A549 (cell line): ENCODE measurements at regions not wholly inside any gene's neighbourhood (a gene's known extent, or its start where the extent isn't known, plus 50 kb on each side); places are given as distances from the start of the nearest gene placed in this dataset.

Experiments used
- ATAC-seq, 2 experiments: fragments of 200-7000 bp in 1 of 2; fragments of >200 bp in 1 of 2; cut with Nextera tagmentation in 1 of 2; cut with Tn5 transposase in 1 of 2; 3 replicates each; pipeline versions ENCODE4 v1.8.0 to v1.9.1; 2018 to 2020; ENCODE audit warnings: mild to moderate bottlenecking in 1 of 2, moderate library complexity in 1 of 2
- CTCF ChIA-PET: fragments of 300-600 bp; sonication (Branson Sonifier 250); formaldehyde crosslinking; extraction: SDS; loops from one replicate; lab custom pipeline; 2021; ENCODE audit warnings: antibody characterized with exemption, inconsistent platforms; lab: Yijun Ruan, JAX
- POLR2A ChIA-PET: fragments of 350-600 bp; formaldehyde crosslinking; extraction: SDS; loops from one replicate; lab custom pipeline; 2021; ENCODE audit warnings: antibody characterized with exemption, inconsistent platforms; lab: Yijun Ruan, JAX
- DNase-seq, 2 experiments: peaks; one replicate each; pipeline versions ENCODE4 v3.0.0 to v3.0.0-alpha.2; 2011 to 2016; ENCODE audit warnings: low read depth in 1 of 2, low spot score in 1 of 2
- FAIRE-seq: peaks from 2 replicates; lab custom pipeline; 2011; peaks lifted over from hg19 to GRCh38; lab: Jason Lieb, UNC
- H3K27ac ChIP-seq, 2 experiments: fragments of >200 bp; sonication (Bioruptor Twin); formaldehyde crosslinking; 3 replicates each; pipeline ENCODE4 v1.5.1; 2016 to 2017
- H3K4me1 ChIP-seq: fragments of >200 bp; sonication (Bioruptor Twin); formaldehyde crosslinking; 3 replicates; pipeline ENCODE4 v1.6.1; 2016
- H3K4me2 ChIP-seq: fragments of >200 bp; sonication (Bioruptor Twin); formaldehyde crosslinking; 3 replicates; pipeline ENCODE4 v1.6.1; 2016
- H3K4me3 ChIP-seq: fragments of >200 bp; sonication (Bioruptor Twin); formaldehyde crosslinking; 3 replicates; pipeline ENCODE4 v1.5.1; 2016
- H3K9me3 ChIP-seq: fragments of >200 bp; sonication (Bioruptor Twin); formaldehyde crosslinking; 3 replicates; pipeline ENCODE4 v1.6.1; 2016
- BHLHE40 ChIP-seq: IDR thresholded peaks from 2 replicates; pipeline ENCODE4 v1.6.1; 2012; ENCODE audit warnings: low read depth, low read length, inconsistent platforms
- CBX8 ChIP-seq: fragments of 200-600 bp; sonication (generic); IDR thresholded peaks from 2 replicates; pipeline ENCODE4 v1.6.1; 2016
- CHD2 ChIP-seq: fragments of 150-350 bp; IDR thresholded peaks from 2 replicates; pipeline ENCODE4 v1.6.1; 2014; ENCODE audit warnings: low read length; ENCODE audit not compliant: partially characterized antibody
- ESRRA ChIP-seq: fragments of 150-350 bp; IDR thresholded peaks from 2 replicates; pipeline ENCODE4 v1.6.1; 2014; ENCODE audit warnings: mild to moderate bottlenecking, low read length, borderline replicate concordance
- FOSL2 ChIP-seq, 2 experiments: fragments of 450-650 bp in 1 of 2; fragments of >200 bp in 1 of 2; sonication (Bioruptor Twin) in 1 of 2; formaldehyde crosslinking; IDR thresholded peaks; 2 replicates each; pipeline versions ENCODE4 v1.5.0 to v1.6.1; 2016 to 2020; ENCODE audit warnings: mild to moderate bottlenecking in 1 of 2, moderate library complexity in 1 of 2
- HDAC2 ChIP-seq: fragments of 200-600 bp; sonication (generic); IDR thresholded peaks from 2 replicates; pipeline ENCODE4 v1.6.1; 2016
- HOXB13 ChIP-seq: fragments of 250-450 bp; sonication (Bioruptor Pico); IDR thresholded peaks from 2 replicates; pipeline ENCODE4 v1.5.0; 2020; ENCODE audit warnings: low read depth, mild to moderate bottlenecking, moderate library complexity
- KDM1A ChIP-seq: fragments of 200-600 bp; sonication (generic); IDR thresholded peaks from 2 replicates; pipeline ENCODE4 v1.6.1; 2016; ENCODE audit warnings: low read depth, mild to moderate bottlenecking
- MAZ ChIP-seq: fragments of 150-350 bp; IDR thresholded peaks from 2 replicates; pipeline ENCODE4 v1.6.1; 2014; ENCODE audit warnings: antibody characterized with exemption, low read depth, low read length, borderline replicate concordance
- PHF8 ChIP-seq: fragments of 200-600 bp; sonication (generic); IDR thresholded peaks from 2 replicates; pipeline ENCODE4 v1.6.1; 2016; ENCODE audit warnings: low read depth, mild to moderate bottlenecking, antibody characterized with exemption, moderate library complexity, borderline replicate concordance
- RCOR1 ChIP-seq: fragments of 150-350 bp; IDR thresholded peaks from 2 replicates; pipeline ENCODE4 v1.6.1; 2014; ENCODE audit warnings: antibody characterized with exemption, low read length, low read depth
- SMC3 ChIP-seq: fragments of >200 bp; sonication (Bioruptor Twin); formaldehyde crosslinking; IDR thresholded peaks from 3 replicates; pipeline ENCODE4 v1.6.1; 2018; ENCODE audit warnings: inconsistent platforms
- TP53 ChIP-seq: fragments of 250-450 bp; sonication (Bioruptor Pico); IDR thresholded peaks from 2 replicates; pipeline ENCODE4 v1.5.0; 2021; ENCODE audit warnings: mild to moderate bottlenecking, moderate library complexity
- ZNF302 ChIP-seq: fragments of 250-450 bp; sonication (Bioruptor Pico); IDR thresholded peaks from 2 replicates; pipeline ENCODE4 v1.9.0; 2021; ENCODE audit warnings: inconsistent platforms, mild to moderate bottlenecking, moderate library complexity
- ZSCAN20 ChIP-seq: fragments of 250-450 bp; sonication (Bioruptor Pico); IDR thresholded peaks from 2 replicates; pipeline ENCODE4 v1.8.0; 2022; ENCODE audit warnings: mild to moderate bottlenecking, moderate library complexity
- WGBS: methylation state at CpG from one replicate; pipeline ENCODE4 v1.1.6; 2017; ENCODE audit errors: missing lambda C conversion rate; 5-methylcytosine and 5-hydroxymethylcytosine counted together
- TF ChIP-seq, protein P1 (sequence below): fragments of >200 bp; sonication (Bioruptor Twin); formaldehyde crosslinking; IDR thresholded peaks from 3 replicates; pipeline ENCODE4 v1.6.1; 2016
- TF ChIP-seq, protein P2 (sequence below): fragments of 450-650 bp; IDR thresholded peaks from 2 replicates; pipeline ENCODE4 v1.6.1; 2014; ENCODE audit warnings: antibody characterized with exemption
- TF ChIP-seq, protein P3 (sequence below): IDR thresholded peaks from 2 replicates; pipeline ENCODE4 v1.6.1; 2012
- TF ChIP-seq, protein P4 (sequence below): IDR thresholded peaks from 2 replicates; pipeline ENCODE4 v1.6.1; 2012
- TF ChIP-seq, protein P5 (sequence below): fragments of 150-350 bp; IDR thresholded peaks from 2 replicates; pipeline ENCODE4 v1.6.1; 2014; ENCODE audit warnings: low read depth, mild to moderate bottlenecking, low read length

DNA sequence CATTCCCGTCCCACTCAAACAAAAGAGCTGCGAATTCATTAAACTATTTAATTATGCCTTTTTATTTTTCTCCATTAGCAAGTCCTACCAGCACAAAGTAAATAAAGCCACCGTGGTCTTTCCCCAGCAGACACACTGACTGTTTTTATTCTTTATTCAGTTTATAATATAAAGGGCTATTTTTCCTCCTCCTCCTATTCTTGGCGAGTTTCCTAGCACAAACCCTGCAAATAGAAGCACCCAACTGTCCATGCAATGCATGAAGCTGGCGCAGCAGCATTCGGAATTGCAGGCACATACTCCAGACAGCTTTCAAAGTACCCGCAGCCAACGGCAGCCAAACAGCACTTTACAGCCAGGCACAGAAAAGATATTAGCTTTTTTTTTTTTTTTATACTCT, 583.4 kb upstream of the PSMD7 start (continued):
- no peak for TF ChIP-seq PHF8

DNA sequence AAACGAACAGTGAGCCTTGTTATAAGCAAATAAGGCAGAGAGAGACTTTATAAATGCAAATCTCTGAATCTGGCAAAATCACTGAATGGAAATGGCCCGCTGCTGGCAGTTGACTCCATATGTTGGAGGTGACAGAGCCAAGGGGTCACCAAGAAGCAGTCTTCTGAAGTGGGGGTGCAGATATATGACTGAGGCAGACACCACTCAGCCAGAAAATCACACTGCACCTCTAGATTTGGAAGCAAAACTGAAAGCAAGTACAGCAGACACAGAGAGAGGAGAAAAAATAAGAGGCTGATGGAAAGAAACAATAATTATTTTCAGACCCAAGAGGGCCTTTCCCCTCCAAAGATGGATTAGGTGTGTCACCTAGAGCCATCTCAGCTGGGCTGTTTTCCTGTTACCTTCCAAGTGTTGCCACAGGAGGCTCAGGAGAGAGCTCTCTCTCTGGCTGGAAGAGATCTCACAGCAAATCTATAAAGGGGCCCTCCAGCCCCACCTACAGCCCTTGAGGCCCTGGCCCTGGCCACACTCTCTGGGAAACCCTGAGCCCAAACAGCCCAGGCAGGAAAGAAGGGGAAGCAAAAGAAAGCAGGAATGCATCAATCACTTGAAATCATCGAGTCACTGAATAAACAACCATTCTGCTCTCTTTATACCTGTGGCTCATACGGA, 585.1 kb upstream of the PSMD7 start:
- WGBS: 25% methylated on average over 4 of the region's 4 CpGs
- FAIRE-seq (no peak), DNase-seq (no peak), ATAC-seq (no peak)
- ChIA-PET POLR2A (no interaction called here), CTCF (no interaction called here)
- no peak overlapping the region for H3K4me2 ChIP-seq
- no peaks in the 10 kb centered on the region for H3K9me3 ChIP-seq
- H3K27ac ChIP-seq: no peak overlapping the region
- TF ChIP-seq FOSL2 (IDR thresholded peaks at IDR 0.05) (no peak), FOSL2 (CRISPR knock-in tag; IDR thresholded peaks at IDR 0.05) (no peak), ESRRA (no peak), HDAC2 (no peak), ZNF302 (CRISPR knock-in tag) (no peak), BHLHE40 (no peak), KDM1A (no peak)
- TF ChIP-seq, protein P1, sequence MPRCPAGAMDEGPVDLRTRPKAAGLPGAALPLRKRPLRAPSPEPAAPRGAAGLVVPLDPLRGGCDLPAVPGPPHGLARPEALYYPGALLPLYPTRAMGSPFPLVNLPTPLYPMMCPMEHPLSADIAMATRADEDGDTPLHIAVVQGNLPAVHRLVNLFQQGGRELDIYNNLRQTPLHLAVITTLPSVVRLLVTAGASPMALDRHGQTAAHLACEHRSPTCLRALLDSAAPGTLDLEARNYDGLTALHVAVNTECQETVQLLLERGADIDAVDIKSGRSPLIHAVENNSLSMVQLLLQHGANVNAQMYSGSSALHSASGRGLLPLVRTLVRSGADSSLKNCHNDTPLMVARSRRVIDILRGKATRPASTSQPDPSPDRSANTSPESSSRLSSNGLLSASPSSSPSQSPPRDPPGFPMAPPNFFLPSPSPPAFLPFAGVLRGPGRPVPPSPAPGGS: no peak
- TF ChIP-seq, protein P2, sequence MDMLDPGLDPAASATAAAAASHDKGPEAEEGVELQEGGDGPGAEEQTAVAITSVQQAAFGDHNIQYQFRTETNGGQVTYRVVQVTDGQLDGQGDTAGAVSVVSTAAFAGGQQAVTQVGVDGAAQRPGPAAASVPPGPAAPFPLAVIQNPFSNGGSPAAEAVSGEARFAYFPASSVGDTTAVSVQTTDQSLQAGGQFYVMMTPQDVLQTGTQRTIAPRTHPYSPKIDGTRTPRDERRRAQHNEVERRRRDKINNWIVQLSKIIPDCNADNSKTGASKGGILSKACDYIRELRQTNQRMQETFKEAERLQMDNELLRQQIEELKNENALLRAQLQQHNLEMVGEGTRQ: no peak
- no peaks in the 10 kb centered on the region for H3K4me1 ChIP-seq
- H3K4me3 ChIP-seq: no peak overlapping the region

DNA sequence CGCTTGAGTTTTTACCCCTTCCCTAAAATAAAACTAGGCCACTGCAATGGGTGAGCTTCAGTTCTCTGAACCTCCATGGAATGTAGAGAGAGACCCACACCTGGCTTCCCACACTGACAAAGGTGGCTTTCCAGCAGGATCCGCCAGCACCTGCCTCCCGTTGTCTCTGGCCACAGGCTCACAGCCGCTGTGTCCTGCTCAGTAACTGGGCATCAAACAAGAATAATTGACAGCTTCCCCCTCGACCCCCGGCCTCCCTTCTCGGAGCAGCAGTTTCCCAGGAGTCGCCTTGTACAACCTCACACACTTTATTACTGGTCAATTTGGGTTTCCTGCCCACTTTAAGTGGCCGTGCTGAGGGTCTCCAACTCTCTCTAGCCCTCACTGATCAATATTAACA, 586.1 kb upstream of the PSMD7 start:
- CTCF ChIA-PET: no interaction called here
- no peak for ATAC-seq
- Histone ChIP-seq H3K27ac (no peak overlapping the region), H3K4me2 (no peak overlapping the region), H3K4me1 (no peaks in the 10 kb centered on the region), H3K4me3 (no peak overlapping the region), H3K9me3 (no peaks in the 10 kb centered on the region)
- WGBS: 13% methylated on average over 9 of the region's 9 CpGs
- POLR2A ChIA-PET: no interaction called here
- no peak for DNase-seq
- FAIRE-seq: no peak
- TF ChIP-seq HOXB13 (CRISPR knock-in tag): no peak
- TF ChIP-seq, protein P3, sequence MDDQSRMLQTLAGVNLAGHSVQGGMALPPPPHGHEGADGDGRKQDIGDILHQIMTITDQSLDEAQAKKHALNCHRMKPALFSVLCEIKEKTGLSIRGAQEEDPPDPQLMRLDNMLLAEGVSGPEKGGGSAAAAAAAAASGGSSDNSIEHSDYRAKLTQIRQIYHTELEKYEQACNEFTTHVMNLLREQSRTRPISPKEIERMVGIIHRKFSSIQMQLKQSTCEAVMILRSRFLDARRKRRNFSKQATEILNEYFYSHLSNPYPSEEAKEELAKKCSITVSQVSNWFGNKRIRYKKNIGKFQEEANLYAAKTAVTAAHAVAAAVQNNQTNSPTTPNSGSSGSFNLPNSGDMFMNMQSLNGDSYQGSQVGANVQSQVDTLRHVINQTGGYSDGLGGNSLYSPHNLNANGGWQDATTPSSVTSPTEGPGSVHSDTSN: no peak
- no peak for TF ChIP-seq TP53 (CRISPR knock-in tag)
- no peak for TF ChIP-seq CBX8
- TF ChIP-seq FOSL2 (IDR thresholded peaks at IDR 0.05): no peak
- no peak for TF ChIP-seq FOSL2 (CRISPR knock-in tag; IDR thresholded peaks at IDR 0.05)
- TF ChIP-seq SMC3: no peak
- TF ChIP-seq, protein P4, sequence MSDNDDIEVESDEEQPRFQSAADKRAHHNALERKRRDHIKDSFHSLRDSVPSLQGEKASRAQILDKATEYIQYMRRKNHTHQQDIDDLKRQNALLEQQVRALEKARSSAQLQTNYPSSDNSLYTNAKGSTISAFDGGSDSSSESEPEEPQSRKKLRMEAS: no peak
- no peak for TF ChIP-seq CHD2
- TF ChIP-seq MAZ: no peak
- TF ChIP-seq RCOR1: no peak
- TF ChIP-seq, protein P5, sequence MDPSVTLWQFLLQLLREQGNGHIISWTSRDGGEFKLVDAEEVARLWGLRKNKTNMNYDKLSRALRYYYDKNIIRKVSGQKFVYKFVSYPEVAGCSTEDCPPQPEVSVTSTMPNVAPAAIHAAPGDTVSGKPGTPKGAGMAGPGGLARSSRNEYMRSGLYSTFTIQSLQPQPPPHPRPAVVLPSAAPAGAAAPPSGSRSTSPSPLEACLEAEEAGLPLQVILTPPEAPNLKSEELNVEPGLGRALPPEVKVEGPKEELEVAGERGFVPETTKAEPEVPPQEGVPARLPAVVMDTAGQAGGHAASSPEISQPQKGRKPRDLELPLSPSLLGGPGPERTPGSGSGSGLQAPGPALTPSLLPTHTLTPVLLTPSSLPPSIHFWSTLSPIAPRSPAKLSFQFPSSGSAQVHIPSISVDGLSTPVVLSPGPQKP: no peak
- TF ChIP-seq ZSCAN20 (CRISPR knock-in tag): no peak
